ENCODE measurements at regions not wholly inside any gene's neighbourhood (a gene's known extent, or its start where the extent isn't known, plus 50 kb on each side); places are given as distances from the start of the nearest gene placed in this dataset.

DNA sequence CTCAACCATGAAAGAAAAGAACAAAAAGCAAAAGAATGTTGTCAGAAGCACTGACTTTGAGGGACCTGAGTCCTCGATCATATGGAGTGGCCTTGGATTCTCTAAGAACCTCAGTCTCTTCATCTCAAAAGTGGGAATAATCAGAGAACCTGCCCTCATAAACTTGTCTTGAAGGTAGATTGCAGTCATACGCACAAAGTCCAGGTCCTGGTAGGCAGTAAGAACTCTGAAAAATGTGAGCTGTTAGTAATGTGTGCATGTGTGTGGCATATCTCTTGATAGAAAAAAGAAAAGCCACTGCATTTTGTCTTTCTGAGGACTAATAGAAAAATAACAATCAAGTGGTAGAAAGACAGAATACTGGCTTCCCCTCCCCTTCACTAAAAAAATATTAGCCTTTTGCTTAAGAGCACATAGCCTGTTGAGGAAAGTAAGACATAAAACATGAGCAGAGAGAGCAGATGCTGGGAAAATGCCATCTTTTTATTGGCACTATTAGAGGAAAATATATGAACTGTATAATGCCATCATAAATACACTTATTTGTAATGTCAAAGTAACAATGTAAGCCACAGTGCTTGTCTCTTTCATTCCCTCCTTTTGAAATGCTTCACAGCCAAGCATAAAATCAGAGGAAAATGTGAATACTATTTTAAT is 205.1 kb upstream of the TBX3 start:
- Histone ChIP-seq H3K4me1 (replicated peaks in 1 of 4; ENCODE audit: control insufficient read depth in 3 of 4, insufficient read depth in 4 of 4, low read length in 3 of 4) (peaks cover 0 to 3% (median 0%) of the 10 kb centered on the region in 4 experiments; a peak in 1 of 7 replicates), H3K4ac (replicated peaks; ENCODE audit: insufficient read length, low read depth, low read length) (no peak overlapping the region), H2BK15ac (ENCODE audit: low read length) (no peak overlapping the region), H2BK120ac (replicated peaks; ENCODE audit: low read depth, low read length) (no peak overlapping the region), H4K20me1 (replicated peaks in 1 of 2; ENCODE audit: control insufficient read depth in 1 of 2, insufficient read depth in 2 of 2, low read length in 2 of 2) (no peaks in the 10 kb centered on the region), H2BK12ac (ENCODE audit: low read depth, low read length) (no peak overlapping the region), H3K36me3 (ENCODE audit: control insufficient read depth in 2 of 4, insufficient read depth in 4 of 4, low read length in 3 of 4) (no peaks in the 10 kb centered on the region), H3K9me3 (ENCODE audit: insufficient read depth in 2 of 2, low read depth in 1 of 2, low read length in 1 of 2) (no peaks in the 10 kb centered on the region), H3K23ac (ENCODE audit: insufficient read length) (no peak overlapping the region), H3K56ac (replicated peaks; ENCODE audit: insufficient read length, low read depth, low read length) (no peak overlapping the region), H2AK5ac (ENCODE audit: low read depth, low read length) (no peak overlapping the region), H3K27me3 (replicated peaks in 1 of 4; ENCODE audit: control insufficient read depth in 3 of 4, extremely low read depth in 1 of 4, insufficient read depth in 3 of 4, low read length in 3 of 4) (no peaks in the 10 kb centered on the region), H3K23me2 (ENCODE audit: low read depth, low read length) (peaks cover 1% of the 10 kb centered on the region; the same call in 1 of the 2 replicates), H2BK20ac (ENCODE audit: low read length) (no peak overlapping the region), H3K79me2 (ENCODE audit: control insufficient read depth in 1 of 2, insufficient read depth in 2 of 2, low read length in 2 of 2) (no peaks in the 10 kb centered on the region), H4K5ac (ENCODE audit: insufficient read length, low read depth, low read length) (no peak overlapping the region), H4K8ac (ENCODE audit: extremely low read depth, insufficient read depth, low read length) (no peak overlapping the region), H3K4me3 (ENCODE audit: extremely low read depth in 1 of 4, insufficient read depth in 2 of 4, low read depth in 3 of 4, low read length in 4 of 4) (no peak overlapping the region), H2AFZ (ENCODE audit: low read length) (no peak overlapping the region), H3K4me2 (ENCODE audit: insufficient read depth in 1 of 2, low read depth in 2 of 2, low read length in 2 of 2) (no peak overlapping the region), H3K14ac (ENCODE audit: insufficient read length) (no peak overlapping the region), H3K27ac (ENCODE audit: low read depth, low read length) (no peak overlapping the region), H3K79me1 (ENCODE audit: low read depth, low read length) (no peaks in the 10 kb centered on the region), H4K91ac (replicated peaks; ENCODE audit: insufficient read length, low read length) (no peak overlapping the region), H3K9ac (replicated peaks in 1 of 4; ENCODE audit: extremely low read depth in 1 of 4, low read depth in 3 of 4, low read length in 3 of 4) (no peak overlapping the region), H2BK5ac (ENCODE audit: low read depth, low read length) (no peak overlapping the region), H3K18ac (ENCODE audit: extremely low read depth, low read length) (no peak overlapping the region)
- DNase-seq (ENCODE audit: low read depth in 1 of 2, low spot score in 2 of 2): no peak
- no peak for FAIRE-seq
- CTCF ChIA-PET (ENCODE audit: partially characterized antibody): no interaction called here
- WGBS, 2 experiments (ENCODE audit: extremely low coverage in 1 of 2, insufficient coverage in 1 of 2, insufficient read length in 1 of 2, insufficient replicate concordance in 2 of 2, low coverage in 1 of 2, low lambda C conversion rate in 2 of 2, missing lambda C conversion rate in 1 of 2): 86% methylated on average over 2 of the region's 2 CpGs; no CpG with 5 or more reads in 1 of the 2 experiments
- POLR2A ChIA-PET (ENCODE audit: partially characterized antibody): no interaction called here
- TF ChIP-seq TAF7 (optimal IDR thresholded peaks at IDR 0.05; ENCODE audit: borderline replicate concordance, low read depth, low read length) (no peak), NRF1 (IDR thresholded peaks at IDR 0.05; ENCODE audit: low read depth, low read length) (no peak), KDM4A (IDR thresholded peaks at IDR 0.05; ENCODE audit: low read depth, low read length, severe bottlenecking) (no peak), KDM1A (IDR thresholded peaks at IDR 0.05; ENCODE audit: borderline replicate concordance, low read length) (no peak), PHF8 (conservative IDR thresholded peaks at IDR 0.05; ENCODE audit: low read depth, low read length) (no peak), JUND (IDR thresholded peaks at IDR 0.05; ENCODE audit: low read length) (no peak), CHD2 (IDR thresholded peaks at IDR 0.05; ENCODE audit: low read length) (no peak), SP2 (IDR thresholded peaks at IDR 0.05; ENCODE audit: low read length) (no peak)
- TF ChIP-seq, protein P1, sequence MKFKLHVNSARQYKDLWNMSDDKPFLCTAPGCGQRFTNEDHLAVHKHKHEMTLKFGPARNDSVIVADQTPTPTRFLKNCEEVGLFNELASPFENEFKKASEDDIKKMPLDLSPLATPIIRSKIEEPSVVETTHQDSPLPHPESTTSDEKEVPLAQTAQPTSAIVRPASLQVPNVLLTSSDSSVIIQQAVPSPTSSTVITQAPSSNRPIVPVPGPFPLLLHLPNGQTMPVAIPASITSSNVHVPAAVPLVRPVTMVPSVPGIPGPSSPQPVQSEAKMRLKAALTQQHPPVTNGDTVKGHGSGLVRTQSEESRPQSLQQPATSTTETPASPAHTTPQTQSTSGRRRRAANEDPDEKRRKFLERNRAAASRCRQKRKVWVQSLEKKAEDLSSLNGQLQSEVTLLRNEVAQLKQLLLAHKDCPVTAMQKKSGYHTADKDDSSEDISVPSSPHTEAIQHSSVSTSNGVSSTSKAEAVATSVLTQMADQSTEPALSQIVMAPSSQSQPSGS (IDR thresholded peaks at IDR 0.05; ENCODE audit: low read length): no peak
- TF ChIP-seq, protein P2, sequence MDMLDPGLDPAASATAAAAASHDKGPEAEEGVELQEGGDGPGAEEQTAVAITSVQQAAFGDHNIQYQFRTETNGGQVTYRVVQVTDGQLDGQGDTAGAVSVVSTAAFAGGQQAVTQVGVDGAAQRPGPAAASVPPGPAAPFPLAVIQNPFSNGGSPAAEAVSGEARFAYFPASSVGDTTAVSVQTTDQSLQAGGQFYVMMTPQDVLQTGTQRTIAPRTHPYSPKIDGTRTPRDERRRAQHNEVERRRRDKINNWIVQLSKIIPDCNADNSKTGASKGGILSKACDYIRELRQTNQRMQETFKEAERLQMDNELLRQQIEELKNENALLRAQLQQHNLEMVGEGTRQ (IDR thresholded peaks at IDR 0.05; ENCODE audit: low read length): no peak

Data from H1 (cell line).